ENCODE measurements at regions not wholly inside any gene's neighbourhood (a gene's known extent, or its start where the extent isn't known, plus 50 kb on each side); places are given as distances from the start of the nearest gene placed in this dataset.
A peak's percentile ranks its signal among the peaks of the same experiment; 100 is the strongest.

GRCh38 chr3:193938613-193939012 is 197.3 kb upstream of the HES1 start:
- no peaks in the 10 kb centered on the region for H4K20me1 ChIP-seq (ENCODE audit: control insufficient read depth, insufficient read depth, insufficient read length)
- no peaks in the 10 kb centered on the region for H3K79me1 ChIP-seq (ENCODE audit: insufficient read depth, low read depth, low read length, poor library complexity, severe bottlenecking)
- H3K18ac ChIP-seq (ENCODE audit: insufficient read length, low read depth, low read length): no peak overlapping the region
- H3K9me3 ChIP-seq (ENCODE audit: control insufficient read depth, low read depth, low read length): no peaks in the 10 kb centered on the region
- no peak overlapping the region for H3T11ph ChIP-seq (ENCODE audit: low read length)
- no peak overlapping the region for H3K4me2 ChIP-seq (ENCODE audit: insufficient read depth, insufficient read length, low read length)
- H2BK20ac ChIP-seq (ENCODE audit: low read depth, low read length, poor library complexity, severe bottlenecking): no peak overlapping the region
- H2AK5ac ChIP-seq (ENCODE audit: insufficient read length, low read length): no peak overlapping the region
- H3K14ac ChIP-seq (ENCODE audit: insufficient read depth, low read length): no peak overlapping the region
- no peak for TF ChIP-seq CTCF (conservative IDR thresholded peaks at IDR 0.05)
- WGBS (ENCODE audit: extremely low coverage, insufficient read length, low lambda C conversion rate): no CpG with 5 or more reads among the region's 6 CpGs
- no peaks in the 10 kb centered on the region for H3K23me2 ChIP-seq (ENCODE audit: insufficient read length, low read depth, low read length, poor library complexity, severe bottlenecking)
- Mint-ChIP-seq H3K27ac (peak overlapping the region in 1 of 3 experiments; percentile 93; a peak in 2 of 7 replicates), H3K9me3 (peaks cover 2 to 3% of the 10 kb centered on the region in 2 experiments; a peak in 3 of 5 replicates), H3K27me3 (ENCODE audit: low read depth) (peaks cover 24% of the 10 kb centered on the region), H3K36me3 (ENCODE audit: insufficient read depth in 1 of 3, low read depth in 3 of 3) (peaks cover 0 to 9% (median 0%) of the 10 kb centered on the region in 3 experiments; a peak in 3 of 7 replicates), H3K4me3 (no peak overlapping the region), H3K4me1 (peaks cover 45 to 57% of the 10 kb centered on the region in 2 experiments)
- H2BK5ac ChIP-seq (ENCODE audit: insufficient read length, low read length): no peak overlapping the region
- no peak overlapping the region for H2BK12ac ChIP-seq (ENCODE audit: insufficient read length, low read depth, low read length)
- H4K5ac ChIP-seq (ENCODE audit: insufficient read length, low read depth, low read length): no peak overlapping the region
- H3K27me3 ChIP-seq (ENCODE audit: insufficient read depth, low read length): no peaks in the 10 kb centered on the region; the same call in none of the 2 replicates
- no peak overlapping the region for H3K4ac ChIP-seq (ENCODE audit: low read depth, low read length)
- H4K91ac ChIP-seq (ENCODE audit: insufficient read length, low read depth, low read length): no peak overlapping the region
- peaks cover 17% of the 10 kb centered on the region; the same call in 1 of the 2 replicates for H3K4me1 ChIP-seq (ENCODE audit: insufficient read depth, low read length)
- H3K79me2 ChIP-seq (ENCODE audit: insufficient read depth, low read length): 0 out of 2 replicates have a peak, but pooled peaks cover 2% of the 10 kb centered on the region
- no peak overlapping the region for H2BK15ac ChIP-seq (ENCODE audit: low read depth, low read length)
- H2AFZ ChIP-seq (ENCODE audit: low read length): peak overlapping the region; percentile 9
- no peak overlapping the region for H4K8ac ChIP-seq (replicated peaks; ENCODE audit: insufficient read length, low read depth, low read length)
- peak; percentile 52 for DNase-seq
- no peak overlapping the region for H3K9ac ChIP-seq (ENCODE audit: extremely low read depth, insufficient read length, low read length)
- H2BK120ac ChIP-seq (ENCODE audit: low read depth, low read length, poor library complexity, severe bottlenecking): no peak overlapping the region
- no peak overlapping the region for H3K27ac ChIP-seq (ENCODE audit: insufficient read length, low read depth, low read length)
- H3K23ac ChIP-seq (ENCODE audit: insufficient read length, low read depth, low read length): no peak overlapping the region
- H3K56ac ChIP-seq (ENCODE audit: insufficient read length, low read depth, low read length): no peak overlapping the region

All from H9 (cell line).